ENCODE measurements at regions not wholly inside any gene's neighbourhood (a gene's known extent, or its start where the extent isn't known, plus 50 kb on each side); places are given as distances from the start of the nearest gene placed in this dataset.

- Histone ChIP-seq H3K4me3 (no peak overlapping the region), H3K36me3 (no peaks in the 10 kb centered on the region)
- no peak for DNase-seq
These were observed 177.2 kb upstream of the PITX1 start for GRCh38 chr5:135211083-135211790.

GRCh38 chr5:135210286-135211055, 176.4 kb upstream of the PITX1 start:
- no peaks in the 10 kb centered on the region for H3K4me1 ChIP-seq
- intact Hi-C loops (cut with DNase I), result no loop called here
- H3K36me3 ChIP-seq, result no peaks in the 10 kb centered on the region
- H3K4me3 ChIP-seq, result no peak overlapping the region
- H3K27me3 ChIP-seq, result no peaks in the 10 kb centered on the region
- H3K9me3 ChIP-seq, result no peaks in the 10 kb centered on the region
- 74% methylated on average over 4 of the region's 10 CpGs for WGBS (ENCODE audit: insufficient coverage, low coverage, low lambda C conversion rate, missing lambda C conversion rate)
- H3K27ac ChIP-seq, result no peak overlapping the region
- DNase-seq (no peak), ATAC-seq (no peak)
- TF ChIP-seq CTCF (IDR thresholded peaks at IDR 0.05) (no peak), POLR2A (IDR thresholded peaks at IDR 0.05) (no peak)

More at GRCh38 chr5:135211083-135211790, 177.2 kb upstream of the PITX1 start:
- Histone ChIP-seq H3K27ac (no peak overlapping the region), H3K9me3 (no peaks in the 10 kb centered on the region), H3K27me3 (no peaks in the 10 kb centered on the region), H3K4me1 (no peaks in the 10 kb centered on the region)
- ATAC-seq, result no peak
- 76% methylated on average over 8 of the region's 9 CpGs for WGBS (ENCODE audit: insufficient coverage, low coverage, low lambda C conversion rate, missing lambda C conversion rate)
- no peak for TF ChIP-seq POLR2A (IDR thresholded peaks at IDR 0.05)
- TF ChIP-seq CTCF (IDR thresholded peaks at IDR 0.05), result no peak
- intact Hi-C loops (cut with DNase I), result no loop called here

- 69% methylated on average over 9 of the region's 11 CpGs for WGBS (ENCODE audit: insufficient coverage, low coverage, low lambda C conversion rate, missing lambda C conversion rate)
- no peaks in the 10 kb centered on the region for H3K36me3 ChIP-seq
- no peaks in the 10 kb centered on the region for H3K4me1 ChIP-seq
- no peak for DNase-seq
- no peak for ATAC-seq
- no peak for TF ChIP-seq CTCF (IDR thresholded peaks at IDR 0.05)
- TF ChIP-seq POLR2A (IDR thresholded peaks at IDR 0.05), result no peak
- H3K27ac ChIP-seq, result no peak overlapping the region
- H3K4me3 ChIP-seq, result no peak overlapping the region
- H3K9me3 ChIP-seq, result no peaks in the 10 kb centered on the region
- H3K27me3 ChIP-seq, result no peaks in the 10 kb centered on the region
- intact Hi-C loops (cut with DNase I), result no loop called here
These were observed 175.1 kb upstream of the PITX1 start for GRCh38 chr5:135208903-135209721.

GRCh38 chr5:135208555-135208902, 174.5 kb upstream of the PITX1 start:
- H3K27ac ChIP-seq, result no peak overlapping the region
- no peak for DNase-seq
- intact Hi-C loops (cut with DNase I), result no loop called here

More at GRCh38 chr5:135208555-135208902, 174.5 kb upstream of the PITX1 start:
- H3K27me3 ChIP-seq, result no peaks in the 10 kb centered on the region
- no peaks in the 10 kb centered on the region for H3K4me1 ChIP-seq
- ATAC-seq, result no peak
- no peaks in the 10 kb centered on the region for H3K36me3 ChIP-seq
- WGBS (ENCODE audit: insufficient coverage, low coverage, low lambda C conversion rate, missing lambda C conversion rate), result 68% methylated on average over 2 of the region's 2 CpGs
- H3K9me3 ChIP-seq, result no peaks in the 10 kb centered on the region
- TF ChIP-seq POLR2A (IDR thresholded peaks at IDR 0.05), result no peak
- TF ChIP-seq CTCF (IDR thresholded peaks at IDR 0.05), result no peak
- no peak overlapping the region for H3K4me3 ChIP-seq

Data from right lobe of liver (tissue), 6 donors.